ENCODE measurements at regions not wholly inside any gene's neighbourhood (a gene's known extent, or its start where the extent isn't known, plus 50 kb on each side); places are given as distances from the start of the nearest gene placed in this dataset.
A peak's percentile ranks its signal among the peaks of the same experiment; 100 is the strongest.

DNA sequence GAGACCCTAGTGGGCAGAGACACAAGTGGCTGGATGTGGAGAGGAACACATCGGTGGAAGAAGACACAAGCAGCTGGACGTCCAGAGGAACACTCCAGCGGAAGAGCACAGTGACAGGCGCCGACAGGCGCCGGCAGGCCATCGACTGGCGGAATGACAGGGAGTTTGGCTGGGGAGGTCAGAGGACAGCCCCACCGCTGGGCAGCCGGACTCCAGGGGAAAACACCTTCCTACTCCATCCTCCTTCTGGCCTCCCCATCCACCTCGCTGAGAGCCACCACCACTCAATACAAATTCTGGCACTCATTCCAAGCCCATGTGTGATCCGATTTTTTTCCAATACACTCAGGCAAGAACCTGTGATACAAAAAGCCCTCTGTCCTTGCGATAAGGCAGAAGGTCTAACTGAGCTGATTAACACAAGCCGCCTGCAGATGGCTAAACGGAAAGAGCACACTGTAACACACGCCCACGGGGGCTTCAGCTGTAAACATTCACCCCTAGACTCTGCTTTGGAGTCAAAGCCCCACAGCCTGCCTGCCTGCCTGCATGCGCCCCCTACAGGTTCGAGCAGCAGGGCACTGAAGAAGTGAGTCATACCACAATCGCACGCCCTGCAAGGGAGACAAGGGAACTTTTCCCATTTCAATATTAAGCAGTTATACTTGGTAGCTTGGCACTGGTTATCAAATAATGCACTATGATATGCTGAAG lies 50.2 kb upstream of the LRP1B start:
- H3K27me3 ChIP-seq (ENCODE audit: control insufficient read depth, low read length) = no peaks in the 10 kb centered on the region; the same call in 1 of the 2 replicates
- H3K9me3 ChIP-seq (ENCODE audit: control insufficient read depth, insufficient read depth, low read length) = no peaks in the 10 kb centered on the region
- H3K27ac ChIP-seq (ENCODE audit: low read depth, low read length) = no peak overlapping the region
- H3K4me1 ChIP-seq (ENCODE audit: control insufficient read depth, low read length) = peaks cover 7% of the 10 kb centered on the region
- H3K36me3 ChIP-seq (ENCODE audit: control insufficient read depth, low read length) = no peaks in the 10 kb centered on the region
- peak; percentile 47 for TF ChIP-seq CTCF (IDR thresholded peaks at IDR 0.05; ENCODE audit: low read depth, low read length, poor library complexity, severe bottlenecking)
- no peak for TF ChIP-seq EZH2phosphoT487 (IDR thresholded peaks at IDR 0.05; ENCODE audit: borderline replicate concordance, low read length)
- H3K9me2 ChIP-seq (replicated peaks; ENCODE audit: control insufficient read depth, low read length) = no peaks in the 10 kb centered on the region
- no peaks in the 10 kb centered on the region for H3F3A ChIP-seq (ENCODE audit: control insufficient read depth, insufficient read depth)
- H4K20me1 ChIP-seq (ENCODE audit: control insufficient read depth, insufficient read depth, low read depth, low read length) = no peaks in the 10 kb centered on the region
- H3K79me2 ChIP-seq (ENCODE audit: control insufficient read depth, low read length) = no peaks in the 10 kb centered on the region
- no peak overlapping the region for H3K4me3 ChIP-seq (ENCODE audit: low read length)
- H3K4me2 ChIP-seq (ENCODE audit: low read length) = no peak overlapping the region

All from DOHH2 (cell line).